Tibial nerve (tissue), 4 donors: ENCODE measurements at regions not wholly inside any gene's neighbourhood (a gene's known extent, or its start where the extent isn't known, plus 50 kb on each side); places are given as distances from the start of the nearest gene placed in this dataset.

Experiments used
- DNase-seq, 2 donors: peaks; one replicate each; pipeline ENCODE4 v3.0.0-alpha.2; 2019; ENCODE audit warnings: low spot score in 2 of 2
- H3K27ac ChIP-seq, 4 donors: fragments of 200-600 bp; sonication (generic) in 3 of 4; one replicate each; pipeline ENCODE4 v1.5.1; 2017 to 2019; ENCODE audit warnings: mild to moderate bottlenecking in 1 of 4
- H3K27me3 ChIP-seq, 2 donors: fragments of 200-600 bp; sonication (generic) in 1 of 2; one replicate each; pipeline versions ENCODE4 v1.5.1 to v1.6.0; 2017 to 2019
- H3K36me3 ChIP-seq, 3 donors: fragments of 200-600 bp; sonication (generic); one replicate each; pipeline ENCODE4 v1.5.1; 2018 to 2019
- H3K4me1 ChIP-seq, 4 donors: fragments of 200-600 bp; sonication (generic) in 3 of 4; one replicate each; pipeline ENCODE4 v1.5.1; 2017 to 2019
- H3K4me3 ChIP-seq, 4 donors: fragments of 200-600 bp; sonication (generic) in 3 of 4; one replicate each; pipeline ENCODE4 v1.5.1; 2017 to 2019; ENCODE audit warnings: mild to moderate bottlenecking in 1 of 4, moderate library complexity in 1 of 4
- H3K9me3 ChIP-seq, 4 donors: fragments of 200-600 bp; sonication (generic) in 3 of 4; one replicate each; pipeline ENCODE4 v1.5.1; 2017 to 2019
- CTCF ChIP-seq, 5 experiments: fragments of 200-600 bp in 3 of 5; fragments of 450-650 bp in 2 of 5; sonication (generic) in 3 of 5; IDR thresholded peaks; one replicate each; pipeline ENCODE4 v1.5.1; 2016 to 2019; ENCODE audit warnings: antibody characterized with exemption in 5 of 5, mild to moderate bottlenecking in 3 of 5, moderate library complexity in 2 of 5
- EP300 ChIP-seq, 2 donors: sonication (generic); formaldehyde crosslinking; IDR thresholded peaks; one replicate each; pipeline ENCODE4 v1.6.1; 2017; ENCODE audit warnings: antibody characterized with exemption in 2 of 2, mild to moderate bottlenecking in 1 of 2
- POLR2A ChIP-seq, 2 donors: fragments of 450-650 bp; IDR thresholded peaks; one replicate each; pipeline ENCODE4 v1.6.1; 2017; ENCODE audit warnings: antibody characterized with exemption in 2 of 2, mild to moderate bottlenecking in 2 of 2, moderate library complexity in 2 of 2
- WGBS, 2 donors: methylation state at CpG; one replicate each; pipeline ENCODE4 v1.1.5; 2018; 5-methylcytosine and 5-hydroxymethylcytosine counted together

- H3K4me3 ChIP-seq = no peak overlapping the region
- DNase-seq = no peak
- H3K36me3 ChIP-seq = no peaks in the 10 kb centered on the region
- H3K27me3 ChIP-seq = no peaks in the 10 kb centered on the region
- H3K27ac ChIP-seq = peak overlapping the region in 1 of 4 donors; percentile 21
- TF ChIP-seq EP300 (IDR thresholded peaks at IDR 0.05) (no peak), CTCF (IDR thresholded peaks at IDR 0.05) (no peak), POLR2A (IDR thresholded peaks at IDR 0.05) (no peak)
- H3K9me3 ChIP-seq = no peaks in the 10 kb centered on the region
- H3K4me1 ChIP-seq = peaks cover 0 to 17% (median 3%) of the 10 kb centered on the region in 4 donors
- 50 to 53% methylated on average over 4 of the region's 4 CpGs for WGBS, 2 donors
Measured at GRCh38 chr12:90299121-90299520, 590.5 kb upstream of the ATP2B1 start.

- Histone ChIP-seq H3K4me3 (no peak overlapping the region), H3K36me3 (no peaks in the 10 kb centered on the region), H3K4me1 (peaks cover 0 to 17% (median 3%) of the 10 kb centered on the region in 4 donors), H3K27ac (peak overlapping the region in 1 of 4 donors; percentile 21), H3K9me3 (no peaks in the 10 kb centered on the region), H3K27me3 (no peaks in the 10 kb centered on the region)
- no peak for DNase-seq
- 75 to 77% methylated on average over 2 of the region's 2 CpGs for WGBS, 2 donors
- TF ChIP-seq EP300 (IDR thresholded peaks at IDR 0.05) (no peak), POLR2A (IDR thresholded peaks at IDR 0.05) (no peak)
Measured at GRCh38 chr12:90298289-90298948, 589.8 kb upstream of the ATP2B1 start.

- WGBS, 2 donors = 92 to 96% methylated on average over 2 of the region's 2 CpGs
- Histone ChIP-seq H3K27me3 (no peaks in the 10 kb centered on the region), H3K36me3 (no peaks in the 10 kb centered on the region), H3K4me1 (peaks cover 0 to 24% (median 6%) of the 10 kb centered on the region in 4 donors), H3K27ac (no peak overlapping the region), H3K4me3 (no peak overlapping the region), H3K9me3 (no peaks in the 10 kb centered on the region)
- DNase-seq = no peak
- no peak for TF ChIP-seq POLR2A (IDR thresholded peaks at IDR 0.05)
- TF ChIP-seq CTCF (IDR thresholded peaks at IDR 0.05) = no peak
- TF ChIP-seq EP300 (IDR thresholded peaks at IDR 0.05) = no peak
Measured at GRCh38 chr12:90295858-90296257, 587.2 kb upstream of the ATP2B1 start.

- 40 to 42% methylated on average over 4 of the region's 4 CpGs for WGBS, 2 donors
- DNase-seq = no peak
Measured at GRCh38 chr12:90292183-90292582, 583.5 kb upstream of the ATP2B1 start.

More at GRCh38 chr12:90292183-90292582, 583.5 kb upstream of the ATP2B1 start:
- H3K4me1 ChIP-seq = peaks cover 0 to 8% (median 3%) of the 10 kb centered on the region in 4 donors
- peak overlapping the region in 1 of 4 donors; percentile 18 for H3K27ac ChIP-seq
- H3K9me3 ChIP-seq = peaks cover 0 to 8% (median 0%) of the 10 kb centered on the region in 4 donors
- H3K36me3 ChIP-seq = no peaks in the 10 kb centered on the region
- H3K4me3 ChIP-seq = no peak overlapping the region
- TF ChIP-seq CTCF (IDR thresholded peaks at IDR 0.05) (no peak), POLR2A (IDR thresholded peaks at IDR 0.05) (no peak), EP300 (IDR thresholded peaks at IDR 0.05) (no peak)
- no peaks in the 10 kb centered on the region for H3K27me3 ChIP-seq
